ENCODE measurements at regions not wholly inside any gene's neighbourhood (a gene's known extent, or its start where the extent isn't known, plus 50 kb on each side); places are given as distances from the start of the nearest gene placed in this dataset.

DNA sequence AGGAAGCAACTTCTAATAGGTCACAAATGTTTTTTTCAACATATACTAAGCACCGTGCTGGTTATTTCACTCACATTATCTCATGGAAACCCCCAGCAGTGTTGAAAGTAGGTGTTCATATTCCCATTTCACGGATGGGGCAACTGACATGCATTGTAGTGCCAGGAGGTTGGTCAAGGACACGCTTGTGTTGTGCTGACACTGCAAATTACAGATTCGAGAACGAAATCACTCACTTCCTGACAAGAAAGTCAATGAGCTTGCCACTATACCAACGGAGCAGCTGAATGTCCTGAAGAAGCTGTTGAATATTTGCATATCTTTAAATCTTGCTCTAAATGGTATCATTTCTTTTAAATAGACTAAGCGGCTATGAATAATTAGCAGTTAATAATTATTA lies 378.0 kb upstream of the C16orf82 start:
- TF ChIP-seq EZH2 (IDR thresholded peaks at IDR 0.05; ENCODE audit: insufficient read depth, poor library complexity, severe bottlenecking) (no peak), EZH2phosphoT487 (IDR thresholded peaks at IDR 0.05; ENCODE audit: insufficient read depth, low read depth) (no peak)
